Activated B cell treated with CpG ODN at 0.5 μM for 24 hours (primary cell): ENCODE measurements at regions not wholly inside any gene's neighbourhood (a gene's known extent, or its start where the extent isn't known, plus 50 kb on each side); places are given as distances from the start of the nearest gene placed in this dataset.

ENCODE experiments used
- ATAC-seq: fragments of 200-7000 bp; cut with Tn5 transposase; one replicate; pipeline ENCODE4 v1.10.0; 2021; ENCODE audit warnings: low read depth, mild to moderate bottlenecking, moderate library complexity
- CTCF ChIA-PET: fragments of 350-600 bp; sonication (Branson Sonifier 250); formaldehyde crosslinking; loops from one replicate; lab custom pipeline; 2021; ENCODE audit warnings: antibody characterized with exemption; lab: Charles Lee
- POLR2A ChIA-PET: fragments of 350-600 bp; sonication (Branson Sonifier 250); formaldehyde crosslinking; loops from one replicate; lab custom pipeline; 2021; ENCODE audit warnings: antibody characterized with exemption; lab: Charles Lee
- DNase-seq: peaks from one replicate; pipeline ENCODE4 v3.0.0; 2022
- H3K27ac Mint-ChIP-seq: one replicate; pipeline ENCODE4 v1.8.0; 2020; ENCODE audit warnings: mixed read lengths
- H3K27me3 Mint-ChIP-seq: one replicate; pipeline ENCODE4 v1.8.0; 2021; ENCODE audit warnings: mixed read lengths
- H3K36me3 Mint-ChIP-seq: one replicate; pipeline ENCODE4 v1.8.0; 2021; ENCODE audit warnings: low read depth, mixed read lengths
- H3K4me1 Mint-ChIP-seq: one replicate; pipeline ENCODE4 v1.8.0; 2021; ENCODE audit warnings: mixed read lengths
- H3K4me3 Mint-ChIP-seq: one replicate; pipeline ENCODE4 v1.8.0; 2020; ENCODE audit warnings: mild to moderate bottlenecking, mixed read lengths
- H3K9me3 Mint-ChIP-seq: one replicate; pipeline ENCODE4 v1.8.0; 2020; ENCODE audit warnings: mixed read lengths
- intact Hi-C: fragments of 100-400 bp; cut with micrococcal nuclease; formaldehyde crosslinking; loops from one replicate; pipeline ENCODE4 v1.15.1; 2024
- TF ChIP-seq, protein P1 (sequence below): fragments of 200-600 bp; IDR thresholded peaks from one replicate; pipeline ENCODE4 v1.8.0; 2022; ENCODE audit warnings: antibody characterized with exemption, mild to moderate bottlenecking

DNA sequence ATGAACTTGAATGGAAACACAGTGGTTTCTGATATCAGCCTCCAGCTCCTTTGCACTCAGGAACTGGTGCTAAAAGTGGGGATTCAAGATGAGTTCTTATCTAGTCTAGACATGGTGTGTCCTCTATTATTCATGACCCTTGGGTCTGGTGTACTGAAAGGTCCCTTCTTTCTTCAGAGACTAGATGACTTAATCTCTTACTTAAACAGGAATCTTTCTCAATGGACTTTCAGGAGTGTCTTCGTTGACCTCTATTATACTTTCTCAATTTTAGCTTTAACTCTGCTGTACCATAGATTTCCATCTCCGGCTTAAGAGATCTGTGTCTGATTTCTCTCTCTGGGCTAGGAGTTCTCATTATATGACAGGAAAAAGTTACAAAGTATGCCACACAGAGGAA is 83.5 kb upstream of the INHBA start:
- intact Hi-C loops = no loop called here
- TF ChIP-seq, protein P1, sequence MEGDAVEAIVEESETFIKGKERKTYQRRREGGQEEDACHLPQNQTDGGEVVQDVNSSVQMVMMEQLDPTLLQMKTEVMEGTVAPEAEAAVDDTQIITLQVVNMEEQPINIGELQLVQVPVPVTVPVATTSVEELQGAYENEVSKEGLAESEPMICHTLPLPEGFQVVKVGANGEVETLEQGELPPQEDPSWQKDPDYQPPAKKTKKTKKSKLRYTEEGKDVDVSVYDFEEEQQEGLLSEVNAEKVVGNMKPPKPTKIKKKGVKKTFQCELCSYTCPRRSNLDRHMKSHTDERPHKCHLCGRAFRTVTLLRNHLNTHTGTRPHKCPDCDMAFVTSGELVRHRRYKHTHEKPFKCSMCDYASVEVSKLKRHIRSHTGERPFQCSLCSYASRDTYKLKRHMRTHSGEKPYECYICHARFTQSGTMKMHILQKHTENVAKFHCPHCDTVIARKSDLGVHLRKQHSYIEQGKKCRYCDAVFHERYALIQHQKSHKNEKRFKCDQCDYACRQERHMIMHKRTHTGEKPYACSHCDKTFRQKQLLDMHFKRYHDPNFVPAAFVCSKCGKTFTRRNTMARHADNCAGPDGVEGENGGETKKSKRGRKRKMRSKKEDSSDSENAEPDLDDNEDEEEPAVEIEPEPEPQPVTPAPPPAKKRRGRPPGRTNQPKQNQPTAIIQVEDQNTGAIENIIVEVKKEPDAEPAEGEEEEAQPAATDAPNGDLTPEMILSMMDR = no peak
- no peak for DNase-seq

DNA sequence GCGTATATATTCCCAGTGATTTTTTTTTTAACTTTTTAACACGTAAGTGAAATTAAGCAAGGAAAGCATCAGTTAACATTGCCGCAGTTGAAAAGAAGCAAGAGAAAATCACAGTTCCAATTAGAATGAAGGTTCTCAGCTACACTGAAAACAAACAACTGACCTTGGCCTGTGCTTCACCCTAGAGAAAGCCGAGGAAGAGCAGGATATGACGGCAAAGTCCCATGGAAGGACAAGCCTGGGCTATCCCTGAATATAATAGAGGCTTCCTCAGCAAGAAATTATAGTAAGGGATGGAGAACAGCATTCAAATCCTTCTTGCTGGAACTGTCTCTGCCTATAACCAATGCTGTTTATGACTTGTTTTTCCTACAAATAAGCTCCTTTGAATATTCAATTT is 83.0 kb upstream of the INHBA start:
- ATAC-seq (no peak), DNase-seq (no peak)
- TF ChIP-seq, protein P1 = no peak
- no peaks in the 10 kb centered on the region for H3K27me3 Mint-ChIP-seq
- H3K27ac Mint-ChIP-seq = no peak overlapping the region
- intact Hi-C loops = no loop called here
- ChIA-PET POLR2A (no interaction called here), CTCF (no interaction called here)
- H3K4me1 Mint-ChIP-seq = peaks cover 1% of the 10 kb centered on the region
- no peak overlapping the region for H3K4me3 Mint-ChIP-seq
- H3K36me3 Mint-ChIP-seq = no peaks in the 10 kb centered on the region
- H3K9me3 Mint-ChIP-seq = no peaks in the 10 kb centered on the region

More for the DNA sequence above, 83.5 kb upstream of the INHBA start:
- ATAC-seq = no peak
- ChIA-PET POLR2A (no interaction called here), CTCF (no interaction called here)
- Mint-ChIP-seq H3K4me3 (no peak overlapping the region), H3K27me3 (no peaks in the 10 kb centered on the region), H3K9me3 (no peaks in the 10 kb centered on the region), H3K36me3 (no peaks in the 10 kb centered on the region), H3K27ac (no peak overlapping the region), H3K4me1 (no peaks in the 10 kb centered on the region)

DNA sequence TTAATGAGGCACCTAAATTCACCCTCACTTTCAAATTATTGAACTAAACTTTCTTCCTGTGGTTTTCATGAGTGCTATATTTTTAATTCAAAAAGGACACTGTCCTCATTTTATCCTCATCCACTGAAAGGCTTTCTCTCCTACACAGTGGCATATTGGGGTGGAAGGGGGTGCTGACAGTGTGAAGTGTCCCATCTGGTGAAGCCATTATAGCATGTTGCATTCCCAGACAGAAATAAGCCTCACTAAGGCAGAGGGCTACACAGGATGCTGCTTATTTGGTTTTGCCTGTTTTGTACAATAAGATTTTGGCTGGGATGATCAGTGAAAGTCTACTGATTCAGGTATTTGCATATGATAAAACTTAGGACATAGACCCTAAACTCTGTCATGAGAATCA is 82.4 kb upstream of the INHBA start:
- Mint-ChIP-seq H3K4me3 (no peak overlapping the region), H3K36me3 (no peaks in the 10 kb centered on the region), H3K4me1 (peaks cover 7% of the 10 kb centered on the region), H3K27me3 (no peaks in the 10 kb centered on the region), H3K27ac (no peak overlapping the region), H3K9me3 (no peaks in the 10 kb centered on the region)
- TF ChIP-seq, protein P1 = no peak
- intact Hi-C loops = no loop called here
- DNase-seq (no peak), ATAC-seq (no peak)
- POLR2A ChIA-PET = no interaction called here
- CTCF ChIA-PET = no interaction called here

DNA sequence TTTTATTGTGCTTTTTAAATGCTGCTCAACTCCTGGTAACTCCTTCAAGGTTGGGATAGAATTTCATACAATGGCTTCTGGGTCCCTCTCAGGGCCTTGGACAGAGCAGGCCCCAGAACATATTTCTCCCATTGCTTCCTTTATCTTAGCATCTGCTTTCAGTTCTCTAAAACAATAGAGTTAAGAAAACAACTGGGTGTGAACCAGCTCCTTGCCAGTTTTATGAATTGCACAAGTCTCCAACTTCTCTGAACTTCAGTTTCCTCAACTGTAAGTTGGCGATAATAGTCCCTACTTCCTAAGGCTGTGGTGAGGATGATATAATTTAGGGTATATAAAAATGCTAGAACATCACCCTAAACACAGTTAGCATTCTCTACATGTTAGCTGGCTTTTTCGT is 77.0 kb upstream of the INHBA start:
- H3K4me1 Mint-ChIP-seq = peaks cover 17% of the 10 kb centered on the region
- ATAC-seq (no peak), DNase-seq (no peak)
- TF ChIP-seq, protein P1 = no peak
- no peaks in the 10 kb centered on the region for H3K9me3 Mint-ChIP-seq
- ChIA-PET CTCF (no interaction called here), POLR2A (no interaction called here)
- intact Hi-C loops = no loop called here
- no peaks in the 10 kb centered on the region for H3K36me3 Mint-ChIP-seq
- no peaks in the 10 kb centered on the region for H3K27me3 Mint-ChIP-seq
- H3K27ac Mint-ChIP-seq = no peak overlapping the region
- no peak overlapping the region for H3K4me3 Mint-ChIP-seq

DNA sequence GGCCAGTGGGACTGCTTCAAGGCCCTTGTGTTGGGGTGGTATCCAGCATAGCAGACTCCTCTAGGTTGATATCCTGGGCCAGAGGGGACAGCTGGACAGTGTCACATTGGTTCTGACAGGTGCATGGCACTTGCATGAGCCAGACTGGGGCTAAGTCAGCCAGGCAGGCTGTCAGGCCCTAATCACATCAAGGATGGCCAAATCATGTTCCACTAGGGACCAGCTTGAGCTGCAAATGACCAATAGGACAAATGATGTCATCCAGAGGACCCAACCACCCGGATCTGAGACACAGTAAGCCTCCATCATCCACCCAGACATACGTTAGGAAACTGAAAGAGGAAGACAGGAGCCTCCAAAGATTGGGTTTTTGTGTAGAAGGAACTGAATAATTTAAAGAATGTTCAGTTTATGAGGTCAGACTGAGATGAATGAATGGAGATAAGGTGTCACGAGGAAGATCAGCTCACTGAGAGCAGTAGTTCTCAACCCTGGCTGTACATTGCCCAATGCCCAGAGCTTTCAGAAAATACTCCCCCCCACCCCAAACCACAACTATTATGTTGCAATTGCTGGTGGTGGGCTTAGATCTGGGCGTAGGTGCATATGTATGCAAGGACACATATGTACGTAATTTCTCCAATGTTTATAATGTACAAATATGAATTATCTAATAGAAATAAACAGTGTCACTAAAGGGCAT is 75.2 kb upstream of the INHBA start:
- no peaks in the 10 kb centered on the region for H3K9me3 Mint-ChIP-seq
- intact Hi-C loops = no loop called here
- H3K36me3 Mint-ChIP-seq = no peaks in the 10 kb centered on the region
- no peak overlapping the region for H3K4me3 Mint-ChIP-seq
- no peak for ATAC-seq
- H3K27me3 Mint-ChIP-seq = no peaks in the 10 kb centered on the region
- no peak for DNase-seq
- no peak overlapping the region for H3K27ac Mint-ChIP-seq
- CTCF ChIA-PET = no interaction called here
- POLR2A ChIA-PET = no interaction called here
- H3K4me1 Mint-ChIP-seq = peaks cover 17% of the 10 kb centered on the region
- TF ChIP-seq, protein P1 = no peak
